ENCODE measurements at regions not wholly inside any gene's neighbourhood (a gene's known extent, or its start where the extent isn't known, plus 50 kb on each side); places are given as distances from the start of the nearest gene placed in this dataset.

DNA sequence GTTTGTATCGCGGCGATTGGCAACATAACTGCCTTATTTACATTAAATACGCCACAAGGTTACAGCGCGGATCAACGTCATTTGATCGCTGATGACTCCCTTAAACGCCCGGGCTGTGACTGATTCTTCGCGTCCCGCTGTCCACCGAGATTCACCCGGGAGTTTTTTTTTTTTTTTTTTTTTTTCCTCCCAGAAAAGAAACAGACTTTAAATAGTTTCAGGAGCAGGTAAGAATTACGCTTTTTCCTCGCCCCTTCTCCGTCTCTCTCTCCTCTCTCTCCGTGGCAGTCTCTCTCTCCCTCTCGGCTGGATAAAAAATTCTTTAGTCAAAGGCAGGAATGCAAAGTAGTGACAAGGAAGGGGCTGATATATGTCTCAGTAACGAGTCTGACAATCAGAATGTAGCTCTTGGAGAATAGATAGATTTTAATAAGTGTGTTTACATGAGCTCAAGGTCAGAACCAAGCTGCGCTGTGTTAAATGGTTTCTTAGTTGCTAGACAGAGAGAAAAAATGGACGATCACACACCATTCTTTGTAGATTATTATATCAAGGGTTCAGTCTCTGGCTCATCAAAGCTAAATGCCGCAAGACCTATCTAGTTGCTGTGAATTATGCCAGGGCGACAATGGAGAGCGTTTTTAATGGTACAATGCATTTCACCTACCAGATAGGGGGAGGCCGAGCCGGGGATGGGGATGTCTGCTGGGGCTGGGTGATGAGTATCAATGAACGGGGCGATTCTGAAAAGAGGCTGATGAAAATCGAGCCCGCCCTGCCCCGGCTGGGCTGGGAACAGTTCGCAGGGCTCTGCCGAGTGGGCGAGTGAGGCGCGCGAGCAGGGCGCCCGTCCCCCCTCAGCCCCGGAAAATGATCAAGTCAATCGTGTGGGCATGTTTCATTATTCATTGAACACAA lies 147.2 kb upstream of the ZNF536 start:
- no peak overlapping the region for H3K27ac ChIP-seq
- TF ChIP-seq, protein P1, sequence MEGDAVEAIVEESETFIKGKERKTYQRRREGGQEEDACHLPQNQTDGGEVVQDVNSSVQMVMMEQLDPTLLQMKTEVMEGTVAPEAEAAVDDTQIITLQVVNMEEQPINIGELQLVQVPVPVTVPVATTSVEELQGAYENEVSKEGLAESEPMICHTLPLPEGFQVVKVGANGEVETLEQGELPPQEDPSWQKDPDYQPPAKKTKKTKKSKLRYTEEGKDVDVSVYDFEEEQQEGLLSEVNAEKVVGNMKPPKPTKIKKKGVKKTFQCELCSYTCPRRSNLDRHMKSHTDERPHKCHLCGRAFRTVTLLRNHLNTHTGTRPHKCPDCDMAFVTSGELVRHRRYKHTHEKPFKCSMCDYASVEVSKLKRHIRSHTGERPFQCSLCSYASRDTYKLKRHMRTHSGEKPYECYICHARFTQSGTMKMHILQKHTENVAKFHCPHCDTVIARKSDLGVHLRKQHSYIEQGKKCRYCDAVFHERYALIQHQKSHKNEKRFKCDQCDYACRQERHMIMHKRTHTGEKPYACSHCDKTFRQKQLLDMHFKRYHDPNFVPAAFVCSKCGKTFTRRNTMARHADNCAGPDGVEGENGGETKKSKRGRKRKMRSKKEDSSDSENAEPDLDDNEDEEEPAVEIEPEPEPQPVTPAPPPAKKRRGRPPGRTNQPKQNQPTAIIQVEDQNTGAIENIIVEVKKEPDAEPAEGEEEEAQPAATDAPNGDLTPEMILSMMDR (conservative IDR thresholded peaks at IDR 0.05; ENCODE audit: low read depth): no peak
- DNase-seq (ENCODE audit: low spot score): no peak
- POLR2A ChIA-PET (ENCODE audit: low non-redundant PET): no interaction called here
- CTCF ChIA-PET: no interaction called here

DNA sequence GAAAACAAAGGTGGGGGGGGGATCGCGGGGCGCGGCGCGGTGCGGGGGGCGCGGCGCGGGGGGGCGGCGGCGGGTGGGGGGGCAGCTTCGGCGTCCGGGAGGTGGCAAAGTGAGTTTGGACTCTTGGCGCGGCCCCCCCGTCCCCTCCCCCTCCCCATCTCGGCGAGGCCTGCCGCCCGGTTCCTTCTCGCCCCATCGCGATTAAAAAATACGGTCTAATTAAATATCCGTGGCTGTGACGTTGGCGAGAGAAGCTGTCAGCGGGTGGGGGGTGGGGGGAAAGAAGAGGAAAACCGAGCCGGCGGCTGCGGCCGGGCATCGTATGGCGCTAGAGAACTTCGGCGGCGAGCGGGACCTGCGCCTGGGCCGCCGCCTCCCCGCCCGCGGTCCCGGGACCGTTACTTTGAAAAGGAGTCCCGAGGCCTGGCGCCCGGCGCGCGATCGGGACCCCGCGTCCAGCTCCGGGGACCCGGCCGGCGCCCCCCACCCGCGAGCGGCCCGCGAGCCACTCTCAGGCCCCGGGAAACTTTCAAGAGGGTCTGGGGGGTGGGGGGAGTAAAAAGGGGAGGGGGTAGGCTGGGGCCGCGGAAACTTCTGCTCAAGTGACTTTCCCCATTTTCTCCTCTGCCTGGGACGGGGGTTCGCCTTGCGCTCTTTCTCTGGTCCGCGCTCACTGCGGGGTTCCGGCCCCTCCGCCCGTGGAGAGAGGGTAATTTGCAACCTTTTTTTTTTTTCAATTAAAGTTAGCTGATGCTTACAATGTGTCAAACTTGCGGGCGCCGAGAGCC lies 146.3 kb upstream of the ZNF536 start:
- TF ChIP-seq, protein P1 (conservative IDR thresholded peaks at IDR 0.05; ENCODE audit: low read depth): no peak
- CTCF ChIA-PET: interaction anchor here (0.6 kb wide), 1 partner anchor 8 kb away, joined by 4 read pairs; no protein-coding TSS in a partner anchor
- H3K27ac ChIP-seq: no peak overlapping the region
- POLR2A ChIA-PET (ENCODE audit: low non-redundant PET): no interaction called here
- DNase-seq (ENCODE audit: low spot score): no peak

DNA sequence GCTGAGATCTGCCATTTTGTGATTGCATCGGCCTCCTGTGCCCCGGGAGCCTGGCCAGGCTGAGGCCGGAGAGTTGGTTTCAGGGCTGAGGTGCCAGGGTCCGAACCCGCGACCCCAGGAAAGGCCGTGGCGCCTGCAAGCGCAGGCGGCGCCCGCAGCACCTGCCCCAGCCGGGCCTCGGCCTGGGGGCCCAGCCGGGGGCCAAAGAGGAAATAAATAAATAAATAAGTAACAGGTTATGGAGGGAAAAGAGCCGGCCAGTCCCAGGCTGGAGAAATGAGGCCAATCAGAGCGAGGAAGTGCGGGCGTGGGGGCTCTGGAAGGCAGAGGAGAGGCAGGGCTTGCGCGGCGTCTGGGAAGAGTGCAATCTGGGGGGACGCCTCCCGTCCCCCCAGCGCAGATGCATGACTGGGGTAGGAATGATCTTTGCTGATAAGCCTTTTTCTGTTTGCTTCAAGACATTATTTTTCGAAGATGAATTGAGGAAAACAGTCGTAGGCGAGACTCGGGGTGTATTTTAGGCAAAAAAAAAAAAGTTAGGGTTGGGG lies 145.6 kb upstream of the ZNF536 start:
- TF ChIP-seq, protein P1 (conservative IDR thresholded peaks at IDR 0.05; ENCODE audit: low read depth): no peak
- CTCF ChIA-PET: interaction anchor here (0.6 kb wide), 1 partner anchor 9 kb away, joined by 4 read pairs; no protein-coding TSS in a partner anchor
- H3K27ac ChIP-seq: no peak overlapping the region
- DNase-seq (ENCODE audit: low spot score): no peak
- POLR2A ChIA-PET (ENCODE audit: low non-redundant PET): no interaction called here

DNA sequence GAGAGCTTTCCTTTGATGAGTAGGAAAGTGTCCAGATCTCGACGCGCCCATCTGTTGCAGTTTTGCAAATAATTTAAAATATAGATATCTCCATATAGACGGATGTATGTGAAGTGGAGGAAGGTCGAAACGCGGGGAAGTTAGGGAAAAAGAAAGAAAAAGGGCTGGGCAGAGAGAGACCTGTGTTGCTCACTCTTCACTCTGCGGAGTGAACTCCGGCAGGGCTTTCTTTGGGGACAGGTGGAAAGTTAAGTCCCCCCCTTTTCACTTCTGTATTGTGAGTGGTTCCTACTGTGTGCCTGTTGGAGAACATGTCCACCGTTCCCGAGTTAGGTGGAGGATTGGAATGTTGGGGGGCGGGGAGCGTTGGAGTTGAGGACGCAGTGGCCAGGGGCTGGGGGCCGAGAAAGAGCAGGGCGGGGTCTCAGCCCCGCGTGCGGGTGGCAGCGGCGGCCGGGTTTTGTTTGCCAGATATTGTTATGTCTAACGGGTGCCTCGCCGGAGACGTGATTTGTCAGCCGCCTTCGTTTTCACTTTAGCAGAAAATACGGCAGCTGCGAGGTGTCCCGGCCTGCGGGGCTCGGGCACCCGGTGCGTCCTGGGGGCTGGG lies 145.1 kb upstream of the ZNF536 start:
- CTCF ChIA-PET: no interaction called here
- TF ChIP-seq, protein P1 (conservative IDR thresholded peaks at IDR 0.05; ENCODE audit: low read depth): no peak
- POLR2A ChIA-PET (ENCODE audit: low non-redundant PET): no interaction called here
- H3K27ac ChIP-seq: no peak overlapping the region
- no peak for DNase-seq (ENCODE audit: low spot score)

DNA sequence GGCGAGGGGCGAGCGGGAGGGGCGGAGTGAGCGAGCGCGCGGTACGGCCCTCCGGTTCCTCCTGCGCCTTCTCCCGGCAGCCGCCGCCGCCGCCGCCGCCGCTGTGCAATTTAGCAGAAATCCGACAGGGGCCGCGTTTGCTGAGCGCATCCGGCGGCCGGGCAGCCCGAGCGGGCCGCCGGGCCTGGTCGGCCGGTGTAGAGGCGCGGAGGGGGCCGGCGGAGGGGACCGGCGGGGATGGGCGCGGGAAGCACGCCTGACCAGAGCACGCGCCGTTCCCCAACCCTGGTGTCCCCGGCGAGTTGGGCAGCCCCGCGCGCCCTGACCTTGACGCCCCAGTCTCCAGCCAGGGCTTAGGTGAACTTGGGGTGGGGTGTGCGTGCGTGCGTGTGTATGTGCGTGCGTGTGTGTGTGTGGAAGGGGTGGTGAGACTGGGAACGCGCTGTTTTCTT lies 144.5 kb upstream of the ZNF536 start:
- H3K27ac ChIP-seq: no peak overlapping the region
- peak; percentile 52 for DNase-seq (ENCODE audit: low spot score)
- ChIA-PET POLR2A (ENCODE audit: low non-redundant PET) (no interaction called here), CTCF (no interaction called here)
- TF ChIP-seq, protein P1 (conservative IDR thresholded peaks at IDR 0.05; ENCODE audit: low read depth): peak; percentile 54
